ENCODE measurements at regions not wholly inside any gene's neighbourhood (a gene's known extent, or its start where the extent isn't known, plus 50 kb on each side); places are given as distances from the start of the nearest gene placed in this dataset.

- H3K27ac ChIP-seq (replicated peaks), result no peak overlapping the region
- H3K27me3 ChIP-seq (ENCODE audit: insufficient read depth, poor library complexity, severe bottlenecking), result no peaks in the 10 kb centered on the region
- H3K4me3 ChIP-seq (replicated peaks; ENCODE audit: insufficient read depth, low read length), result no peak overlapping the region
- TF ChIP-seq POLR2AphosphoS5 (IDR thresholded peaks at IDR 0.05; ENCODE audit: low read depth), result no peak
- TF ChIP-seq SPI1 (IDR thresholded peaks at IDR 0.05; ENCODE audit: borderline replicate concordance, low read depth), result no peak
- no peak for TF ChIP-seq GABPA (IDR thresholded peaks at IDR 0.05; ENCODE audit: low read depth)
- no peak for TF ChIP-seq CTCF (IDR thresholded peaks at IDR 0.05; ENCODE audit: insufficient read depth, low read length)
- TF ChIP-seq REST (IDR thresholded peaks at IDR 0.05; ENCODE audit: insufficient replicate concordance, low read depth), result no peak
- no peak for DNase-seq (ENCODE audit: low read depth in 1 of 2, low spot score in 1 of 2)
Measured at GRCh38 chr1:50266509-50266908, 156.7 kb downstream of the DMRTA2 start.

- Histone ChIP-seq H3K27me3 (ENCODE audit: insufficient read depth, poor library complexity, severe bottlenecking) (no peaks in the 10 kb centered on the region), H3K27ac (replicated peaks) (no peak overlapping the region), H3K4me3 (replicated peaks; ENCODE audit: insufficient read depth, low read length) (no peak overlapping the region)
- no peak for TF ChIP-seq REST (IDR thresholded peaks at IDR 0.05; ENCODE audit: insufficient replicate concordance, low read depth)
- no peak for TF ChIP-seq SPI1 (IDR thresholded peaks at IDR 0.05; ENCODE audit: borderline replicate concordance, low read depth)
- TF ChIP-seq CTCF (IDR thresholded peaks at IDR 0.05; ENCODE audit: insufficient read depth, low read length), result no peak
- TF ChIP-seq GABPA (IDR thresholded peaks at IDR 0.05; ENCODE audit: low read depth), result no peak
- no peak for TF ChIP-seq POLR2AphosphoS5 (IDR thresholded peaks at IDR 0.05; ENCODE audit: low read depth)
- no peak for DNase-seq (ENCODE audit: low read depth in 1 of 2, low spot score in 1 of 2)
Measured at GRCh38 chr1:50265790-50266314, 157.1 kb downstream of the ELAVL4 start.

GRCh38 chr1:50264590-50264989 lies 155.9 kb downstream of the ELAVL4 start:
- H3K27me3 ChIP-seq (ENCODE audit: insufficient read depth, poor library complexity, severe bottlenecking), result no peaks in the 10 kb centered on the region
- no peak overlapping the region for H3K4me3 ChIP-seq (replicated peaks; ENCODE audit: insufficient read depth, low read length)
- TF ChIP-seq GABPA (IDR thresholded peaks at IDR 0.05; ENCODE audit: low read depth) (no peak), CTCF (IDR thresholded peaks at IDR 0.05; ENCODE audit: insufficient read depth, low read length) (no peak), SPI1 (IDR thresholded peaks at IDR 0.05; ENCODE audit: borderline replicate concordance, low read depth) (no peak), POLR2AphosphoS5 (IDR thresholded peaks at IDR 0.05; ENCODE audit: low read depth) (no peak), REST (IDR thresholded peaks at IDR 0.05; ENCODE audit: insufficient replicate concordance, low read depth) (no peak)
- no peak for DNase-seq (ENCODE audit: low read depth in 1 of 2, low spot score in 1 of 2)
- H3K27ac ChIP-seq (replicated peaks), result no peak overlapping the region
